ENCODE measurements at regions not wholly inside any gene's neighbourhood (a gene's known extent, or its start where the extent isn't known, plus 50 kb on each side); places are given as distances from the start of the nearest gene placed in this dataset.
"Not testable (repeated sequence)": the region's sequence is repeated elsewhere in the genome, so short reads cannot be mapped to it uniquely, and the experiment has no call there.

- no peak for DNase-seq
- intact Hi-C loops (cut with DNase I), result no loop called here
These were observed 115.0 kb downstream of the UBE2U start for GRCh38 chr1:64318428-64318827.

DNA sequence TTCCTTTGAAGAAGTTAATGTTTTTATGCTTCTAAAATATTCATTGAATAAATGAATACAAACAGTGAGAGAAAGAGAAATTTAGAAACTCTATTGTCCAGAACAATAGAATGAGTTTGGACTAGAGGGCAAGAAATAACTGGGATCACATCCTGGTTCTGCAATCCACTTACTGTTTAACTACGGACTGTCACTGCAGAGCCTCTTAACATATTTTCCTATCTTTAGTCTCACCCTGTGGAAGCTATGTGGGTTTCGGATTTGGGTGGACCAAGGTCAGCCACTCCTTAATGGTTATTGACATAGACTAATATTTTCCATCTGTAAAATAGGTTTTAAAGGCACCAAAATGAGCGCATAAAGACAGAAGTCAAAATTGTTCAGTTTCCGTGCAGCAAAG is 116.6 kb downstream of the UBE2U start:
- intact Hi-C loops (cut with DNase I), result no loop called here
- DNase-seq, result no peak

DNA sequence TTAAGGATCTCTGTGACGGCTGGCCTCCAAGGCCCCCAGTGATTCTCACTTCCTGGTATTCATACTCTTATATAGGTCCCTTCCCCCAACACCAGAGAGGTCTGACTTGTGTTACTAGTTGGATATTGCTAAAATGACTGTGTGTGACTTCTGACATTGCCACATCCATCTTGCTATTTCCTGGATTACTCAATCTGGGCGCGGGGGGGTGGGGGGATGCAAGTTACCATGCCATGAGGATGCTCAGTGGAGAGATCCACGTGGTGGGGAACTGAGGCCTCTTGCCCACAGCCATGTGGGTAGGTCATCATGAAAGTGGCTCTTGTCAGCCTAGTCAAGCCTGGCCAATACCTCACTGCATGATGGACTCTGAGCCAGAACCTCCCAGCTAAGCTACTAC is 117.0 kb downstream of the UBE2U start:
- DNase-seq, result no peak
- intact Hi-C loops (cut with DNase I), result no loop called here

DNA sequence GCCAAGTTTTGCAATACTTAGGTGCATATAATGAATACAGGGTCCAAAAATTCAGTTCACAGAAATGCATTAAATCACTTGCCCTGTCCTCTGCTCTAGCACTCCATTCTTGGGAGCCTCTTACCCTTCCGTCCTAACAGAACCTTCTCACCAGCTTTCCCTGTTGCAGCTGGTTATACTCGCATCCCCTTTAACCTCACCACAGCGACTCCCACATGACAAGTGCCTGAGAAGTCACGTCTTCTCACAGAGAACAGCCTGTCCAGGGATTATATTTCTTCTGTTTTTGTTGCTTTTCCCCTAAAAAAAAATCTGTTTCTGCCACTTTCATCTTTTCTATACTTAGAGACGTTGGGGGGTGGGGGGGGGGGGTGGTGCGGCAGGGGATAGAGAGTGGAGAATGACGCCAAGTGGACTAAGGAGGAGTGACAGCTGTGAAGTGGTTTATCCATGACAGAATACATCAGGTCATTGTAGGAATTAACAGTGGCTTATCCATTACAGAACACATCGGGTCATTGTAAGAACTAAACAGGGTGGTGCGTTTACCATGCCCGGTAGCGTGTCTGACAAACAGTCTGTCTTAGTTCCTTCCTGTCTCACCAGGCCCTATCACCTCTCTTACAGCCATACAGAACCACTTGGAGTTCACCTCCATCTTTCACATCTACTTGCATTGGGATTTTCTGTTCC is 117.6 kb downstream of the UBE2U start:
- intact Hi-C loops (cut with DNase I), result no loop called here
- DNase-seq, result no peak

GRCh38 chr1:64323054-64323453 is 119.6 kb downstream of the UBE2U start:
- intact Hi-C loops (cut with DNase I), result no loop called here
- DNase-seq, result no peak

GRCh38 chr1:64323882-64324281 is 120.5 kb downstream of the UBE2U start:
- intact Hi-C loops (cut with DNase I), result no loop called here
- no peak for DNase-seq

DNA sequence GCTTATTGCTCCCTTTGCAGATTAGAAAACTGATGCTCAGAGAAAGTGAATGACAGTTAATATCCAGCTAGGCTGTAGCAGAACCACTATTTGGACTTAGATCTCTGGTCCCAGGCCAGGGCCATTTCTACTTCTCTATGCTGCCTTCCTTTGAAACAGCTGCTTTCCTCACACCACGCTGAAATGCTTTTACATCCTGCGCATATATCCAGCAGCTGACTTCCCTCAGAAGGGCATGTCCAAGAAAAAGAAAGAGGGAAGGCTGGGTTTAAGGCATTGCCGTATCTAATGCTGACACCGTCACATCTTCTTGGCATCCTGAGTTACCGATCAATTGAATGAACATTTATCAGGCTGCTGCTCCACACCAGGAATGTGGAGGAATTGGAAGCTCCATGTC is 122.4 kb downstream of the UBE2U start:
- intact Hi-C loops (cut with DNase I), result no loop called here
- no peak for DNase-seq

- DNase-seq, result no peak
- intact Hi-C loops (cut with DNase I), result no loop called here
These were observed 123.7 kb downstream of the UBE2U start for GRCh38 chr1:64327119-64327518.

DNA sequence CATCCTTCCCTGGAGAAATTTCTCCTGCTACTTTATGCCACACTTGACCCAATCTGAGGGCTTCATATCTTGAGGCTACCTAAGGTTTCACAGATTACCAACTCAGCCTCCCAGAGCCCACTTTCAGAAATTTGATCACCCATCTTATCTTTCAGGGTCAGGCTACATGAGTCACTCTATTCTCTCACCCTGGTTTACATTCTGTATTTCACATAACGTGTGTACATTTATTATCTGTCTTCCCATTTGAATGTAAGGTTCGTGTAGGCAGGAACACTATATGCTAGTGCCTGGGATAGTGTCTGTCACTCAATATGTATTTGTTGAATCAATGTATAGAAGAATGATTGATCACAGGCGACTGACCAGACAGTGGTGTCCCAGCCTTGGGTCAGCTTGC is 124.8 kb downstream of the UBE2U start:
- no peak for DNase-seq
- intact Hi-C loops (cut with DNase I), result no loop called here

- DNase-seq, result no peak
- intact Hi-C loops (cut with DNase I), result no loop called here
These were observed 127.4 kb downstream of the UBE2U start for GRCh38 chr1:64330839-64331238.

DNA sequence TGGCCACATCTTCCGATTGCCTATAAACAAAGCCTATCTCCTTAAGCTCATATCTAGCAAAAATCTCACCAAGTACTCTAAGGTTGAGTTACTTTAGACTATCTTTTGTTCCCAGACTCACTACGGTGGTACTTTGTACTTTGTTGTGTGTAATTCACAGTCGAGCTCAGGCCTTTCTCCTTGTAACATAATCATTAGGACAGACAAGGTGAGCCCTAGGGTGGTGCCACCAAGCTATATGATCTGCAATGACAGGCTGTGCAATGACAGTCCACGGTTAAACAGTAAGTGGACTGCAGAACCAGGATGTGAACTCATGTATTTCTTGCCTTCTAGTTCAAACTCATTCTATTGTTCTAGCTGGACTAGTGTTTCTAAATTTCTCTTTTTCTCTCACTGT is 132.2 kb downstream of the UBE2U start:
- intact Hi-C loops (cut with DNase I), result no loop called here
- no peak for DNase-seq

GRCh38 chr1:64337475-64337874 is 132.5 kb upstream of the CACHD1 start:
- intact Hi-C loops (cut with DNase I), result no loop called here
- no peak for DNase-seq

- no peak for DNase-seq
- intact Hi-C loops (cut with DNase I), result no loop called here
These were observed 132.0 kb upstream of the CACHD1 start for GRCh38 chr1:64337926-64338325.

DNA sequence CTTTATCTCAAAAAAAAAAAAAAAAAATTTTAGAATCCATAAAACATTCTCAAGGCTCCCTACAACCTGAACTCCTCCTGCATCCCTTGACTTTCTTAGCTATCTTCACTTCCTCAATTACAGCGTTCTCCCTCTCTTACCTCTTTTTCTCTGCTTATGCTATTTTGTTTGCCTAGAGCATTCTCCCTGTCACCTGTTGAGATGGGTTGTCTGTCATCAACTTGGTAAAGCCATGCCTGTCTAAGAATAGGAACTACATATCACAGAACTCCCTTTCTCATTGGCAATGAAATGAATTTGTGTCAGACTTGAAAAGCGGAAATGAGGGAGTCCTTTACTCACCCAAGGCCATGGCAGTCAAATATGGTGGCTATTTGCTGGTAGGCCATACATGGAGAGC is 129.6 kb upstream of the CACHD1 start:
- intact Hi-C loops (cut with DNase I), result no loop called here
- no peak for DNase-seq

DNA sequence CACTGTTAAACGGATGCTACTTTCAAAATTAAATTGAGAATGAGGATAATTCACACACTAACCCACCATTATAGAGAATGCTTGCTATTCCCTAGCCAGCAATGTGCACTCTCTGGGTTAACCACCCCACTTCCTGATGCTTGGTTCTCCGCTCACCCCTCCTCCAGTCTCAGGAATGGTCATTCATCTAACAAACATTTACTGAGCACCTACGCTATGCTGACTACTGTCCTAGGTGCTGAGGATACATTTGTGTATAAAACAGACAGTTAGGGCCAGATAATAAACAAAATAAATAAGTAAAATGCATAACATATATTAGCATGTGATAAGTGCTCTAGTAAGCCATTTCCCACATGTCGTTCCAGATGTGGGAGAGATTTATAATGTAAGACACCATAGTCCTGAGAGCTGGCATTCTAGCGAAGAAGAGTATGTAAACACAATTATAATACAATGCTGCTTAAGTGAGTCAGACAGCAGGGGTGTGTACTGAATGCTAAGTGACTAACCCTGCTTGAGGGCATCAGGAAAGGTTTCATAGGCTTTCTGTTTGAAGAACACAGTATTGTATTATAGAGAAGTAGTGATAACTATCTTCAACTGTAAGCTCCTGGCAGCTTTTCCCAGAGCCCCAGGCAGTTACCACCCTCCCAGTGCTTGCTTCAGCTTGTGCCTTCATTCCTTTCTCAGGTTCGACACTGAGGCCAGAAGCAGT is 126.7 kb upstream of the CACHD1 start:
- no peak for DNase-seq
- intact Hi-C loops (cut with DNase I), result no loop called here

GRCh38 chr1:64343823-64344190 is 126.1 kb upstream of the CACHD1 start:
- no peak for DNase-seq
- intact Hi-C loops (cut with DNase I), result no loop called here

- peak in 1 of 10 donors; percentile 35 for DNase-seq
These were observed 121.5 kb upstream of the CACHD1 start for GRCh38 chr1:64348270-64348960.

DNA sequence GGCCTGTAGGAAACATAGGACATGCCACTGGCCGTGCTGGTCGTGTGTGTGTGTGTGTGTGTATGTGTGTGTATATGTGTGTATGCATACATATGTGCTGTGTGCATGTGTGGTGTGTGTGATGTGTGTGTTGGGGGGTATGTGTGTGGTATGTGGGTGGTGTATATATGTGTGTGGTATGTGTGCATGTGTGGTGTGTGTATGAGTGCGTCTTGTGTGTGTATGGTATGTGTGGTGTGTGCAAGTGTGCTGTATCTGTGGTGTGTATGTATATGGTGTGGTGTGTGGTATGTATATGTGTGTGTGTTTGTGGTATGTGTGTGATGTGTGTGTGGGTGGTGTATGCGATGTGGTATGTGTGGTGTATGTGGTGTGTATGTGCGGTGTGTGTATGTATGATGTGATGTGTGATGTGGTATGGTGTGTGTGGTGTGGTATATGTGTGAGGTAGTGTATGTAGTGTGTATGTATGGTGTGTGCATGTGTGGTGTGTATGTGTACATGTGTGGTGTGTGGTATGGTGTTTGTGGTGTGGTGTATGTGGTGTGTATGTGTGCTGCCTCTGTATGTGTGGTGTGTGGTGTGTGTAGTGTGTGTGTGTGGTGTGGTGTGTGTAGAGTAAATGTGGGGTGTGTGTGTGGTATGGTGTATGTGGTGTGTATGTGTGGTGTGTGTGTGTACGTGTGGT is 120.8 kb upstream of the CACHD1 start:
- intact Hi-C loops (cut with DNase I), result no loop called here

More at GRCh38 chr1:64348270-64348960, 121.5 kb upstream of the CACHD1 start:
- intact Hi-C loops (cut with DNase I), result no loop called here

GRCh38 chr1:64355534-64355933 is 114.4 kb upstream of the CACHD1 start:
- DNase-seq; intact Hi-C loops (cut with DNase I): not testable (repeated sequence)

More for the DNA sequence above, 120.8 kb upstream of the CACHD1 start:
- no peak for DNase-seq

DNA sequence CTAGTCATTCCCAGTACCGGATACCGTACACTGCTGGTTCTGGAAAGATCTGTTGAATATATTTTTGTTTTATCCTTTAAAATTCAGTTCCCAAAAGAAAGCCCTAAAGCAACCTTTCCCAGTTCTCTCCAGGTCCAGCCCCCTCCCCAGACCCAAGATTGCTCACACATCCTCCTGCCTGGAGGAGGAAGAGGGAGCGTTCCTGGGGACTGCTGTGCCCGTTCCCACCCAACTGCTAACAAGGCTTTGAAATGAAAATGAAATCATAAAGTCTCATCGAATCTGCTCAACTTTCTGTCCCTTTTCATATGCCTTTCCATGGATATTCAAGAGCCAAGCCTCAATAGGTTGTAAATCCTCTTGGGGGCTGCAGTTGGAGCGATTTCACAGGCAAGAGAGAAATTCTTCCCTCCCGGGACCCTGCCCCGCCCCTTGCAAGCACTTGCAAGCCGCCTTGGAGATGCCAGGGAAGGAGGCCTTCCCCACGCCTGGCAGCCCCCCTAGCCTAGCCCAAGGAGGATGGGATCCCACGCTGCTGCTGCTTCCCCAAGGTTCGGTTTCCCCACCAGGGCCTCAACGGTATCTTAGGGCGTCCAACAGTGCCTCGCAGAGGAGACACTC is 113.2 kb upstream of the CACHD1 start:
- no peak for DNase-seq
- intact Hi-C loops (cut with DNase I), result no loop called here

GRCh38 chr1:64357422-64357821 is 112.5 kb upstream of the CACHD1 start:
- DNase-seq, result no peak
- intact Hi-C loops (cut with DNase I), result no loop called here

Data from posterior cingulate gyrus (tissue), 11 donors.